ENCODE measurements at regions not wholly inside any gene's neighbourhood (a gene's known extent, or its start where the extent isn't known, plus 50 kb on each side); places are given as distances from the start of the nearest gene placed in this dataset.

DNA sequence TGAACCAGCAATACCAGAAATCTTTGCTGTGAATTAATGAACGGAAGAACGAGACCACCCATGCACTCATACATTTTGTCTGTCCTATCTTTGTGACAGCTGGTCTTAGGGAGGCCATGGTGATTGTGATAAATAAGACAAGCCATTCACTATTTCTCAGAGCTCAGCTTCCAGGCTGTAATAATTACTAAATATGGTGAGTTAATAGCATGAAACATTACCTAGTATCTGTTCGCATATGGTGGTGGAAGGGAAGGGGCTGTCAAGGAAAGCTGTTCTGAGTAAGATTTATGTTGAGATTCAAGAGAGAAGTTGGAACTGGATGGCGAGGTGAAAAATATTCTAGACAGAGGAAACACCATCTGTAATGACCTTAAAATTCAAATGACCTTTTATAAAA is 719.0 kb upstream of the ZNF385D start:
- Histone ChIP-seq H3K4me3 (ENCODE audit: low read depth in 1 of 2, low read length in 2 of 2) (no peak overlapping the region), H3K79me2 (ENCODE audit: insufficient read depth, low read length) (no peaks in the 10 kb centered on the region), H3K27ac (ENCODE audit: low read length) (no peak overlapping the region), H3K27me3 (ENCODE audit: insufficient read depth, low read length, poor library complexity) (no peaks in the 10 kb centered on the region), H4K20me1 (ENCODE audit: insufficient read depth, low read length) (no peaks in the 10 kb centered on the region), H3K9ac (ENCODE audit: low read depth, low read length) (no peak overlapping the region), H3K4me1 (ENCODE audit: insufficient read depth, low read length) (no peaks in the 10 kb centered on the region), H3K4me2 (ENCODE audit: insufficient read depth, low read length) (no peak overlapping the region), H2AFZ (ENCODE audit: low read depth, low read length) (no peak overlapping the region), H3K9me3 (ENCODE audit: insufficient read depth, low read length, severe bottlenecking) (no peaks in the 10 kb centered on the region), H3K36me3 (ENCODE audit: insufficient read depth, low read length) (no peaks in the 10 kb centered on the region)
- no peak for DNase-seq
- no peak for TF ChIP-seq EZH2 (IDR thresholded peaks at IDR 0.05; ENCODE audit: borderline replicate concordance, low read depth, low read length, severe bottlenecking)
- TF ChIP-seq, protein P1, sequence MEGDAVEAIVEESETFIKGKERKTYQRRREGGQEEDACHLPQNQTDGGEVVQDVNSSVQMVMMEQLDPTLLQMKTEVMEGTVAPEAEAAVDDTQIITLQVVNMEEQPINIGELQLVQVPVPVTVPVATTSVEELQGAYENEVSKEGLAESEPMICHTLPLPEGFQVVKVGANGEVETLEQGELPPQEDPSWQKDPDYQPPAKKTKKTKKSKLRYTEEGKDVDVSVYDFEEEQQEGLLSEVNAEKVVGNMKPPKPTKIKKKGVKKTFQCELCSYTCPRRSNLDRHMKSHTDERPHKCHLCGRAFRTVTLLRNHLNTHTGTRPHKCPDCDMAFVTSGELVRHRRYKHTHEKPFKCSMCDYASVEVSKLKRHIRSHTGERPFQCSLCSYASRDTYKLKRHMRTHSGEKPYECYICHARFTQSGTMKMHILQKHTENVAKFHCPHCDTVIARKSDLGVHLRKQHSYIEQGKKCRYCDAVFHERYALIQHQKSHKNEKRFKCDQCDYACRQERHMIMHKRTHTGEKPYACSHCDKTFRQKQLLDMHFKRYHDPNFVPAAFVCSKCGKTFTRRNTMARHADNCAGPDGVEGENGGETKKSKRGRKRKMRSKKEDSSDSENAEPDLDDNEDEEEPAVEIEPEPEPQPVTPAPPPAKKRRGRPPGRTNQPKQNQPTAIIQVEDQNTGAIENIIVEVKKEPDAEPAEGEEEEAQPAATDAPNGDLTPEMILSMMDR (IDR thresholded peaks at IDR 0.05; ENCODE audit: borderline replicate concordance, extremely low read depth, low read length, poor library complexity, severe bottlenecking): no peak
- no peak for ATAC-seq (ENCODE audit: insufficient read depth, low read depth)

GRCh38 chr3:22471557-22471956 is 720.5 kb upstream of the ZNF385D start:
- Histone ChIP-seq H3K36me3 (ENCODE audit: insufficient read depth, low read length) (no peaks in the 10 kb centered on the region), H3K9me3 (ENCODE audit: insufficient read depth, low read length, severe bottlenecking) (no peaks in the 10 kb centered on the region), H3K4me1 (ENCODE audit: insufficient read depth, low read length) (no peaks in the 10 kb centered on the region), H3K27ac (ENCODE audit: low read length) (no peak overlapping the region), H3K4me2 (ENCODE audit: insufficient read depth, low read length) (no peak overlapping the region), H4K20me1 (ENCODE audit: insufficient read depth, low read length) (no peaks in the 10 kb centered on the region), H3K79me2 (ENCODE audit: insufficient read depth, low read length) (no peaks in the 10 kb centered on the region), H3K27me3 (ENCODE audit: insufficient read depth, low read length, poor library complexity) (no peaks in the 10 kb centered on the region), H3K9ac (ENCODE audit: low read depth, low read length) (no peak overlapping the region), H3K4me3 (ENCODE audit: low read depth in 1 of 2, low read length in 2 of 2) (no peak overlapping the region), H2AFZ (ENCODE audit: low read depth, low read length) (no peak overlapping the region)
- TF ChIP-seq, protein P1 (IDR thresholded peaks at IDR 0.05; ENCODE audit: borderline replicate concordance, extremely low read depth, low read length, poor library complexity, severe bottlenecking): no peak
- TF ChIP-seq EZH2 (IDR thresholded peaks at IDR 0.05; ENCODE audit: borderline replicate concordance, low read depth, low read length, severe bottlenecking): no peak
- DNase-seq (no peak), ATAC-seq (ENCODE audit: insufficient read depth, low read depth) (no peak)

GRCh38 chr3:22474706-22475445 is 723.9 kb upstream of the ZNF385D start:
- Histone ChIP-seq H3K79me2 (ENCODE audit: insufficient read depth, low read length) (no peaks in the 10 kb centered on the region), H2AFZ (ENCODE audit: low read depth, low read length) (no peak overlapping the region), H3K27ac (ENCODE audit: low read length) (no peak overlapping the region), H3K9ac (ENCODE audit: low read depth, low read length) (no peak overlapping the region), H3K4me2 (ENCODE audit: insufficient read depth, low read length) (no peak overlapping the region), H3K27me3 (ENCODE audit: insufficient read depth, low read length, poor library complexity) (no peaks in the 10 kb centered on the region), H4K20me1 (ENCODE audit: insufficient read depth, low read length) (no peaks in the 10 kb centered on the region), H3K4me3 (ENCODE audit: low read depth in 1 of 2, low read length in 2 of 2) (no peak overlapping the region), H3K36me3 (ENCODE audit: insufficient read depth, low read length) (no peaks in the 10 kb centered on the region), H3K4me1 (ENCODE audit: insufficient read depth, low read length) (no peaks in the 10 kb centered on the region), H3K9me3 (ENCODE audit: insufficient read depth, low read length, severe bottlenecking) (no peaks in the 10 kb centered on the region)
- DNase-seq: no peak
- no peak for ATAC-seq (ENCODE audit: insufficient read depth, low read depth)
- TF ChIP-seq, protein P1 (IDR thresholded peaks at IDR 0.05; ENCODE audit: borderline replicate concordance, extremely low read depth, low read length, poor library complexity, severe bottlenecking): no peak
- TF ChIP-seq EZH2 (IDR thresholded peaks at IDR 0.05; ENCODE audit: borderline replicate concordance, low read depth, low read length, severe bottlenecking): no peak

Data from DND-41 (cell line).